HEK293T (cell line): ENCODE measurements at regions not wholly inside any gene's neighbourhood (a gene's known extent, or its start where the extent isn't known, plus 50 kb on each side); places are given as distances from the start of the nearest gene placed in this dataset.

Experiments used
- CTCF ChIA-PET: fragments of 350-600 bp; formaldehyde crosslinking; extraction: SDS; loops from one replicate; lab custom pipeline; 2021; ENCODE audit warnings: antibody characterized with exemption, inconsistent platforms; lab: Yijun Ruan, JAX
- POLR2A ChIA-PET: fragments of 350-600 bp; formaldehyde crosslinking; extraction: SDS; loops from one replicate; lab custom pipeline; 2020; ENCODE audit warnings: antibody characterized with exemption, inconsistent platforms; lab: Yijun Ruan, JAX
- DNase-seq: peaks from one replicate; pipeline ENCODE4 v3.0.0; 2012; ENCODE audit warnings: mixed read lengths; ENCODE audit errors: extremely low spot score
- ARNT ChIP-seq: fragments of 450-650 bp; IDR thresholded peaks from 2 replicates; pipeline ENCODE4 v1.6.1; 2017; ENCODE audit warnings: mild to moderate bottlenecking
- BHLHE40 ChIP-seq: fragments of 450-650 bp; IDR thresholded peaks from 2 replicates; pipeline ENCODE4 v1.6.1; 2016; ENCODE audit warnings: mild to moderate bottlenecking, moderate library complexity, borderline replicate concordance
- CTBP1 ChIP-seq: fragments of 450-650 bp; IDR thresholded peaks from 2 replicates; pipeline ENCODE4 v1.6.1; 2016; ENCODE audit warnings: borderline replicate concordance
- ELF4 ChIP-seq: fragments of 450-650 bp; IDR thresholded peaks from 2 replicates; pipeline ENCODE4 v1.6.1; 2017; ENCODE audit warnings: antibody characterized with exemption
- FOXA1 ChIP-seq: fragments of 450-650 bp; IDR thresholded peaks from 2 replicates; pipeline ENCODE4 v1.6.1; 2016; ENCODE audit warnings: mild to moderate bottlenecking
- FOXK2 ChIP-seq: fragments of 450-650 bp; IDR thresholded peaks from 2 replicates; pipeline ENCODE4 v1.6.1; 2016; ENCODE audit warnings: mild to moderate bottlenecking
- FOXM1 ChIP-seq: fragments of 450-650 bp; IDR thresholded peaks from 2 replicates; pipeline ENCODE4 v1.6.1; 2017; ENCODE audit warnings: mild to moderate bottlenecking, borderline replicate concordance
- HDGF ChIP-seq: fragments of 450-650 bp; IDR thresholded peaks from 2 replicates; pipeline ENCODE4 v1.6.1; 2017; ENCODE audit warnings: antibody characterized with exemption, borderline replicate concordance
- L3MBTL2 ChIP-seq: fragments of 450-650 bp; conservative IDR thresholded peaks from 2 replicates; pipeline ENCODE4 v1.6.1; 2016; ENCODE audit warnings: mild to moderate bottlenecking
- LEF1 ChIP-seq: fragments of 450-650 bp; IDR thresholded peaks from 2 replicates; pipeline ENCODE4 v1.6.1; 2017; ENCODE audit warnings: mild to moderate bottlenecking, borderline replicate concordance
- NFRKB ChIP-seq: fragments of 450-650 bp; IDR thresholded peaks from 2 replicates; pipeline ENCODE4 v1.6.1; 2016; ENCODE audit warnings: mild to moderate bottlenecking, moderate library complexity
- SP1 ChIP-seq: fragments of 450-650 bp; IDR thresholded peaks from 2 replicates; pipeline ENCODE4 v1.6.1; 2017
- SUZ12 ChIP-seq: fragments of 450-650 bp; IDR thresholded peaks from 2 replicates; pipeline ENCODE4 v1.6.1; 2016; ENCODE audit warnings: mild to moderate bottlenecking
- TARDBP ChIP-seq: fragments of 450-650 bp; IDR thresholded peaks from 2 replicates; pipeline ENCODE4 v1.6.1; 2016
- ZNF384 ChIP-seq: fragments of 450-650 bp; IDR thresholded peaks from 2 replicates; pipeline ENCODE4 v1.6.1; 2016
- TF ChIP-seq, protein P1 (sequence below): fragments of 450-650 bp; IDR thresholded peaks from 2 replicates; pipeline ENCODE4 v1.6.1; 2016

DNA sequence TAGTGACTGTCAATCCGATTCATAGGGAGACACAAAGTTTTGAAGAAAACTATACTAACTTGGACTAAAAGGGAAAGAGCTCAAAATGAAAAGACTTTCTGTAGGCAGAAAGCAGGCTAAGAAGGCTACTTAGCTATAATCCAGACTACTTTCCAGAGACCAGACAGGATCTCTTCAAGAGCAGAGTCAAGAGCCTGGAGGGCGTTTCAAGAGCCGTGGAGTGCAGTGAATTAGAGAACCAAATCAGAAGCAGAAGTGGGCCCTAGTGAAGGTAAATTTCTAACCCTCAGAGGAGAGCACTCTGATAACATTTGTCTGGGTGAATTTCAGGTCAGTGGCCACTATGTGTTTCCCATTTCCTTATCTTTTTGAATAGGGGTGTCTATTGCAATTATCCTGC is 76.4 kb downstream of the CGGBP1 start:
- ChIA-PET CTCF (no interaction called here), POLR2A (no interaction called here)
- no peak for DNase-seq
- TF ChIP-seq ZNF384: no peak
- no peak for TF ChIP-seq ARNT
- TF ChIP-seq FOXA1: no peak
- TF ChIP-seq BHLHE40: no peak
- TF ChIP-seq, protein P1, sequence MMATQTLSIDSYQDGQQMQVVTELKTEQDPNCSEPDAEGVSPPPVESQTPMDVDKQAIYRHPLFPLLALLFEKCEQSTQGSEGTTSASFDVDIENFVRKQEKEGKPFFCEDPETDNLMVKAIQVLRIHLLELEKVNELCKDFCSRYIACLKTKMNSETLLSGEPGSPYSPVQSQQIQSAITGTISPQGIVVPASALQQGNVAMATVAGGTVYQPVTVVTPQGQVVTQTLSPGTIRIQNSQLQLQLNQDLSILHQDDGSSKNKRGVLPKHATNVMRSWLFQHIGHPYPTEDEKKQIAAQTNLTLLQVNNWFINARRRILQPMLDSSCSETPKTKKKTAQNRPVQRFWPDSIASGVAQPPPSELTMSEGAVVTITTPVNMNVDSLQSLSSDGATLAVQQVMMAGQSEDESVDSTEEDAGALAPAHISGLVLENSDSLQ: no peak
- TF ChIP-seq FOXK2: no peak
- TF ChIP-seq HDGF: no peak
- no peak for TF ChIP-seq NFRKB
- TF ChIP-seq ELF4: no peak
- no peak for TF ChIP-seq TARDBP
- no peak for TF ChIP-seq LEF1
- no peak for TF ChIP-seq L3MBTL2
- no peak for TF ChIP-seq SUZ12
- TF ChIP-seq CTBP1: no peak
- no peak for TF ChIP-seq SP1
- TF ChIP-seq FOXM1: no peak

GRCh38 chr3:87979527-87979926 is 79.3 kb downstream of the CGGBP1 start:
- ChIA-PET CTCF (no interaction called here), POLR2A (no interaction called here)
- TF ChIP-seq L3MBTL2: no peak
- TF ChIP-seq, protein P1: no peak
- no peak for TF ChIP-seq CTBP1
- TF ChIP-seq LEF1: no peak
- no peak for TF ChIP-seq FOXK2
- TF ChIP-seq ARNT: no peak
- TF ChIP-seq NFRKB: no peak
- no peak for TF ChIP-seq ELF4
- TF ChIP-seq FOXA1: no peak
- TF ChIP-seq ZNF384: no peak
- no peak for TF ChIP-seq BHLHE40
- TF ChIP-seq SP1: no peak
- DNase-seq: no peak

GRCh38 chr3:87977765-87978164 is 81.0 kb downstream of the CGGBP1 start:
- ChIA-PET CTCF (interaction anchor here (0.7 kb wide), 1 partner anchor 1667 kb away, joined by 3 read pairs; no protein-coding TSS in a partner anchor), POLR2A (no interaction called here)
- TF ChIP-seq NFRKB (no peak), ELF4 (no peak), TARDBP (no peak), SUZ12 (no peak), LEF1 (no peak), L3MBTL2 (no peak), SP1 (no peak), FOXA1 (no peak)
- DNase-seq: no peak

DNA sequence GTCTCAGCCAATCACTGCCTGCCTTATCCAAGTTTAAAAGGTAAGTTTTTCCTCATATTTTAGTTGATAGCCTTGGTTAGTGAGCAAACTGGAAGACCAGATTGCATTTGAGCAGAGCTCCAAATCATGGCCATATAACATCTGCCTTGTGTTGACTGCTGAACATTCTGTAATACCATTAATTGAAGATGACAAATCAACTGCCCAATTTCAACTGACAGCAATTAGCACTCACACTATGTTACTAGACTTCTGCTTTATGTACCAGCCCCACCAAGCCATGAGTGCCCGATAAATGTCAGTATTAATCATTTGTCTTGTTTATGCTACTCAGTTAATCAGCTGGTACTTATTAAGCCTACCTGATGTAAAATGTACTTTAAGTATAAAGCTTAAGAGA is 83.1 kb downstream of the CGGBP1 start:
- CTCF ChIA-PET: no interaction called here
- TF ChIP-seq ARNT (no peak), ELF4 (no peak), SP1 (no peak), NFRKB (no peak), SUZ12 (no peak), BHLHE40 (no peak), L3MBTL2 (no peak), LEF1 (no peak), HDGF (no peak), FOXM1 (no peak), TARDBP (no peak), CTBP1 (no peak), FOXK2 (no peak)
- DNase-seq: no peak
- POLR2A ChIA-PET: no interaction called here

DNA sequence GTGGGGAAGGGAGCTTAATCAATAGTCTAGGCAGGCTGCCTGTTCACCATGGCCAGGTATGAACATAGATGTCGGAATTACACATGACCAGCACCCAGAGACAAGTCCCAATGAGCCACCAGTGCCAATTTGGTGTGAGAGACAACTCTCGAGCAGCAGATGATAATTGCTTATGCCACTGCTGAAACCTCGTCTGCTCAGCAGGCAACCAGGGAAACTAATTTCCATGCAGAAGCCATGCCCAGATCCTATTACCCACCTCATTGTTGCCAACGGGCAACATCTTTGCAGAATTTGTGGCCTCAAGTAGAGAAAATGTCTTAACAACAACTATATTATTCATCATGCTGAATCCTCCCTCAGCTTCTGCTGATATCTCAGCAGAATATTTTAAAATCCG is 84.9 kb downstream of the CGGBP1 start:
- TF ChIP-seq FOXK2 (no peak), NFRKB (no peak), L3MBTL2 (no peak), SUZ12 (no peak), BHLHE40 (no peak)
- CTCF ChIA-PET: no interaction called here
- POLR2A ChIA-PET: no interaction called here
- no peak for DNase-seq

GRCh38 chr3:87969620-87970019 is 89.2 kb downstream of the CGGBP1 start:
- ChIA-PET CTCF (no interaction called here), POLR2A (no interaction called here)
- no peak for DNase-seq
- TF ChIP-seq SP1: no peak
- no peak for TF ChIP-seq LEF1
- TF ChIP-seq L3MBTL2: no peak
- no peak for TF ChIP-seq NFRKB
- TF ChIP-seq HDGF: no peak
- no peak for TF ChIP-seq SUZ12
- no peak for TF ChIP-seq FOXM1
- no peak for TF ChIP-seq ELF4
- TF ChIP-seq FOXA1: no peak
- TF ChIP-seq ARNT: no peak
- TF ChIP-seq BHLHE40: no peak
- TF ChIP-seq FOXK2: no peak
- TF ChIP-seq CTBP1: no peak
- TF ChIP-seq ZNF384: no peak
- no peak for TF ChIP-seq TARDBP
- TF ChIP-seq, protein P1: no peak
